ENCODE measurements at regions not wholly inside any gene's neighbourhood (a gene's known extent, or its start where the extent isn't known, plus 50 kb on each side); places are given as distances from the start of the nearest gene placed in this dataset.

DNA sequence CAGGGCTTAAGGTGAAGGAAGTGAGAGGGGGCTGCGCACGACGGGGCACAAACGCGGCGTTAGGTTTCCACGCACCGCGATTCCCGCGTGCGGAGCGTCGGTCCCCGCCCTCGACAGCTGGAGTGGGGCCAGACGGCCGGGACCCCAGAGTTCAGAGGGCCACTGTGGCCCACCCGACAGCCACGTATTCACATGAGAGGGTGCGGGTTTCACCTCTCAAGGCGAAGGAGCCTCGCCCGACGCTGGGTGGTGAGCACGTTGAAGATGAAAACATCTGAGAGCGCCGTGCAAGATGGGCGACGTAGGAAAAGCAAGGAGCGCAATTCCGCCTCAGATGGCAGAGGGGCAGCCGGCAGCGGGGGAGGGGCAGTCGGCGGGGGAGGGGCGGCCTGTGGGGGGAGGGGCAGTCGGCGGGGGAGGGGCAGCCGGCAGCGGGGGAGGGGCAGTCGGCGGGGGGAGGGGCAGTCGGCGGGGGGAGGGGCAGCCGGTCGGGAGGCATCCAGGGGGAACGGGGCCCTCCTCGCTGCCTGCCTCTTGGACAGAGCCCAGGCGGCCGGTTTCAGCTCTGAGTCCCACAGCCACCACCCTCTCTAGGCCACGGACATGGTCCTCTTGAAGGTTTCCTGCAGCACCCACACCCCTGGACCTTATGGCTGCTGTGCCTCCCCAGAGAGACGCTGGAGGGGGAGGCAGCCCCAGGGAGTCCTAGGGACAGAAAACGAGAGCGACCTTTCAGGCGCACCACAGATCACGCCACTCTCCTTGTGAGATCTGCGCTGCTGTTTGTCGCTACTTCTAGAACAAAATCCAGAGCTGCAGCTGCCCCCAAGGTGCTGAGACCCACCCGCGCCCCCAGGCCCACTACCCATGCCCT, 113.7 kb downstream of the DLL1 start:
- DNase-seq, result peak in 3 of 6 experiments; percentile 11 to 35 (median 19)

DNA sequence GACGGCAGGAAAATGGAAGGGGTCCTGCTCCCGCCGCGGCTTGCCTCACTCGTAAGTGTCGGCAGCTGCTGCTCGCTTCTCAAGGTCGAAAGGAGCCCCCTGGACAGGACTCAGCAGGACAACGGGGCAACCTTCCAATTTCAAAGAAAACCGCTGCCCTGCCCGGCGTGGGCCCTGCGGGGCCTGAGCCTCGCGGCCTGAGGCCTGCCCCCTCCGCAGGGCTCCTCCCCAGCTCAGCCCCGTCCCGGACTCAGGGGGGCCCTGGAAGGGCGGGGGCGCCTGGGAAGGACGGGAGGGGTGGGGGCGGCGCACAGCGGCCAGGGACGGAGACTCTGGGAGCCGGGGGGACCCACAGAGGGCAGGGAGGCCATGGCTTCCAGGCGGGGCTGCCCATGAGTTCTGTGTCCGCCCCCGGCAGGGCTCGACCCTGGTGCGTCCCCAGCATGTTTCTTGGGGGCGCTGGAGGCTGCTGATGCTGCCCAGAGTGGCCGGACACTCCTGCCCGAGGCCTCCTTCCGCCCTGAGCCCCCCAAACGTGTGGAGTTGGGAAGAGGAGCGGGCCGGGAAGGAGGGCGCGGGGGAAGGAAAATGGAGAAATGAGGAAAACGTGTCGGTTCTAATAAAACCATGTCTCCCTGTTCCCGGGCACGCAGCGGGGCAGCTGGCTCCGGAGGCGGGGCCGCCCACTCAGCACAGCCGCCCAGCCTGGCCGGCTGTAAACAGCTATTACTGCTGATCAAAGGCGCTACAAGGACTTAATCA, 114.6 kb downstream of the DLL1 start:
- DNase-seq, result no peak

DNA sequence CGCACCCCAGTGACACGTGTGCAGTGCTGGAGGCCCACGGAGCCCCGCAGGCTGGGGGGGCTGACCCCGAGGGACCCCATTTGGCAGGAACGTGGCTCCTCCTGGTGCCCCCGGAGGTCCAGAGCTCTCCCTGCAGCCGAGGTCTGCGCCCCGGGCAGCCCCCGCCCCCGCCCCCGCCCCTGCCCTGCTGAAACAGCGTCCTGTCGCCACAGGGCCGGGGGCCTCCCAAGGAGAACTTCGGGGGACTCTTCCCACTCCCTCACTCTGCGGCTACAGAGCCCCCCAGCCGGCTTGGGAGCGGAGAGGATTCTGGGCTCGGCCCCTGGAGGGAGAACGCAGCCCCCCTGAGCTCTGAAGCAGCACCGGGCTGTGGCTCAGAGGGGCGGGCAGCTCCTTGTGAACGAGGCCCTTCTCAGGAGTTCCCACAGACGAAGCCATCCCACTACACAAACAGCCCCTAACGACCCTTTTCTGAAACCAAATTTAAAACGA, 115.2 kb downstream of the DLL1 start:
- no peak for DNase-seq

DNA sequence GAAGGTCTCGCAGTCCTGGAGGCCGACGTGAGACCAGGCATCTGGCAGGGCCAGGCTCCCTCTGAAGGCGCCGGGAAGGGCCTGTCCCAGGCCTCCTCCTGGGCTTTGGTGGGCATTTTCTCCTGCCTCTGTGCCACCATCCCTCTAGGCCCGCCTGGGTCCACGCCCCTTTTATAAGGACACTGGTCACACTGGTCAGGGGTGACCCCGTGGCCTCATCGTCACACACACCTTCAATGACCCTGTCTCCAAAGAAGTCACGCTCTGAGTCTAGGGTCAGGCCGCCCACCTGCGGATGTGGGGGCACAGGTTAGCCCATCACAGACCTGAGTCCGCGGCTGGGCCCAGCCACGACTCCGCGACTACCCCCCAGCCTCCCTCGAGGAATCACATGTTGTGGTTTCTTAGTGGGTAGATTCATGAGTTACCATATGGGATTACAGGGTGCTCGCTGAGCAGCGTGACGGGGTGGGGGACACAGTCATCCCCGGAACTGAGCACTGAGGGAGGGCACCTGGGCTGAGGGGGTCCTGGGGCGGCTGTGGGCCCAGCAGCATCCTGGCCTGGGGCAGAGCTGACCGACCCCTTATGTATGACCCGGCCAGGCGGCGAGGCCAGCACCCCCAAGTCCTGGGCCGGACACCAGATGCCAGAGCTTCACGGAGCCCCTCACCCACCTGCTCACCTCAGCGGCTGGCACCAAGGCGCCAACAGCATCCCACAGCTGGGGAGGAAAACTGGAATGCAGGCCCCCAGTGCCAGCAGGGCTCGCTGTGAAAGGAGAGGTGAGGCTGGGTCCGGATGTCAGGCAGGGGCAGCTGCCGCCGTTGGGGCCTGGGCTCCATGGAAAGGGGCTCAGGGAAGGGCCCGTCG, 115.9 kb downstream of the DLL1 start:
- no peak for DNase-seq

DNA sequence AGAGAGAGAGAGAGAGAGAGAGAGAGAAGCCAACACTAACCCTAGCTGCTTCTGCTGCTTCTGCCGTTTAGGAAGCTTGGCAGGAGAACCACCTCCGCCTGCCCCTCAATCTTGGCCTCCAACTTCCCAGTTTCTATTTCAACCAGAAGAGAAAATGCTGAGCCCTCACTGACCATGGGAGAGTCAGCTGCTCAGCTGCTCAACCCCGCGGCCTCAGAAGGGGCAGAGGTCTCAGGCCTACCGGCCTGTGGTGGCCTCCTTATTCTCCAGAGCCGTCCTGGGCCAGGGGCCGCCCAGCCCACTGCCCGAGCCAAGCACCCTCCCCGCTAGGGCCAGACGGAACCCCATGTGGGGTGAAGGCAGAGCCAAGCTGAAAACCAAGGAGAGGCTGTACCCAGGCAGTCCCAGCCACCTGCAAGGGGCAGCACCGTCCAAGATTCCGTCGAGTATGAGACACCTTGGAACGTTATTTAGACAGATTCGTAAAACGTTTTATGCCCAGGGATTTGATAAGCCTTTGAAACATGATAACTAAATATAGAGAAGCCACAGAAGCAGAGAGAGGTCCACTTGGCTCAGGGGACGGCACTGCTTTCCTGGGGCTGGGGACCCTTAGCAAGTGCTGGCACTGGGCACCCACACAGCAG, 116.6 kb downstream of the DLL1 start:
- DNase-seq, result no peak

- no peak for DNase-seq
These were observed 117.5 kb downstream of the DLL1 start for GRCh38 chr6:170173335-170173881.

DNA sequence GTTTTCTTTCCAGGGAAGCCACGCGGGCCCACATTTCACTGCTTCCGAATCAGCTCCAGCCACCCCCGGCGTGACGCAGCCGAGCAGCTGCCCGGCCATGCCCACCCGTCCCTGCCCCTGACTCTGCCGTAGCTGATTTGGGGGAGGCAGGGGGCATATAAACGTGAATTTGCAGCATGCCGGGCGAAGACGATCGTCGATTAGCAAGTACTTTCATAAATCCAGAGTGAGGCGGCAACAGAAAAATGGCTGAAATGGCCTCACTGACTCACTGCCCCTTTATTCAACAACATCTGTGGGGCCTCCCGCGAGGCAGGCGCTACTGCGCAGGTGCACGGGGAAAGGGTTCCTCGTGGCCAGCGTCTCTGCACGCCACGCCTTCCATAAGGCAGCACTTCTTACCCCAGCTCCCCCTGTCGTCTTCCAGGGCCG, 118.0 kb downstream of the DLL1 start:
- DNase-seq, result no peak

- DNase-seq, result no peak
These were observed 118.5 kb downstream of the DLL1 start for GRCh38 chr6:170172392-170172791.

DNA sequence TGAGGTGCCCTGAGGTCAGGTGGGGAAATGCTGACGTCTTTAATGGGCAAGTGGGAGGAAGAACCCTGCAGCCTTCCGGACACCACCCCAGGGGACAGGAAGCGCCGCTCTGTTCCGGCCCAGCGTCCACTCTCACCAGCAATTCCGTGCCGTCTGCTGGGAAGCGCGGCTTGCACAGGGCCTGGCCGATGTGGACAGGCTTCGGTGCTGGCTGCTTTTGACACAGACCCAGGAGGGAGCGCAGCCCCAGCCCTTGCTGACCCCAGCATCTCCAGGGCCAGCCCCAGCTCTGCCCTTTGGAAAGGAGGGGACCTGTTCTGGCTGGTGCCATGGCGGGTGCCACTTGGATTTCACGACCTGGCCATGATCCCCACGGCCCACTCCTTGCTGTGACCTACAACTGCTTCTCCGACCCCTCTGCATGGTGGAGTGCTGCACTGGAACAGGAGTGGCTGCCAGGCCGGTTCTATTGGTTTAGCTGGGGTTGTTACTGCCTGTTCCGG, 123.2 kb downstream of the DLL1 start:
- DNase-seq, result no peak

GRCh38 chr6:170166511-170167122, 124.3 kb downstream of the DLL1 start:
- no peak for DNase-seq

GRCh38 chr6:170165471-170166117, 125.3 kb downstream of the DLL1 start:
- DNase-seq, result no peak

- no peak for DNase-seq
These were observed 125.8 kb downstream of the DLL1 start for GRCh38 chr6:170165085-170165470.

DNA sequence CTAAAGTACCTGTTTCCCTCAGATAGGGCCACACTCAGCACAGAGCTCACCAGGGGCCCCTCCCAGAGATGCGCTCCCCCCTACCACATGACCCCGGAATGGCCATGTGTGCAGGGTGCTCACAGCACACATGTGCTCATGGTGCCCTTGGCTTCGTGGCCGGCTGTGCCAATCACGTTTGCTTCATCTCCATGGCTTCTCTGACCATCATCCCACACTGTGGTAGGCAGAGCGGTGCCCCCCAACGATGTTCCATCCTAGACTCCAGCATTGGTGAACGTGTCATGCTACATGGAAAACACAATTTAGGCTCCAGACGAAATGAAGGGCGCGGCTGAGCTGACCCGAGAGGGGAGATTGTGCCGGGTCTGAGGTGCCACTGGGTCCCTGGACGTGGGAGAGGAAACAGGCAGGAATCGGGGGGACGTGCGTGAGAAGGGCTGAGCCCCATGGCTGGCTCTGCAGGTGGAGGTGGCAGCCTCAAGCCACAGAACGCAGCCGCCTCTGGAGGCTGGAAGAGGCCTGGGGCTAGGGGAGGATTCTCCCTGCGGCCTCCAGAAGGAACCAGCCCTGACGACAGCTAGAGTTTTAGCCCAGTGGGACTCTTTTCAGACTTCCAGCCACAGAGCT, 126.5 kb downstream of the DLL1 start:
- DNase-seq, result no peak

DNA sequence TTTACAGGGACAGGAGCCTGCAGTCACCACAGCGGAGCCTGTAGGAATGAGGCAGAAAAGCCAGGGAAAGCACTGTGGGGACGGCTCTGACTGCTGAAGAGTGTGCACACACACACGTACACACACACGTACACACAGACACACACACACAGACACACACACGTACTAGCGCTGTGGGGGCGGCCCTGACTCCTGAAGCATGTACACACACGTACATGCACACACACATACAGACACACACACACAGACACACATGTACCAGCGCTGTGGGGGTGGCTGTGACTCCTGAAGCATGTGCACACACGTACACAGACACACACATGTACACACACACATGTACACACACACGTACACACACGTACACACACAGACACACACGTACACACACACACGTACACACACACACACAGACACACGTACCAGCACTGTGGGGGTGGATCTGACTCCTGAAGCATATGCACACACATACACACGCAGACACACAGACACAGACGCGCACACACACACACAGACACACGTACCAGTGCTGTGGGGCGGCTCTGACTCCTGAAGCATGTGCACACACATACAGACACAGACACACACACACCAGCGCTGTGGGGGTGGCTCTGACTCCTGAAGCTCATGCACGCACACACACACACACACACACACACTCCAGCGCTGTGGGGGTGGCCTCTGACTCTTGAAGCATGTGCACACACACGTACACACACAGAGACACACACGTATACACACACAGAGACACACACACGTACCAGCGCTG, 127.3 kb downstream of the DLL1 start:
- DNase-seq, result no peak

DNA sequence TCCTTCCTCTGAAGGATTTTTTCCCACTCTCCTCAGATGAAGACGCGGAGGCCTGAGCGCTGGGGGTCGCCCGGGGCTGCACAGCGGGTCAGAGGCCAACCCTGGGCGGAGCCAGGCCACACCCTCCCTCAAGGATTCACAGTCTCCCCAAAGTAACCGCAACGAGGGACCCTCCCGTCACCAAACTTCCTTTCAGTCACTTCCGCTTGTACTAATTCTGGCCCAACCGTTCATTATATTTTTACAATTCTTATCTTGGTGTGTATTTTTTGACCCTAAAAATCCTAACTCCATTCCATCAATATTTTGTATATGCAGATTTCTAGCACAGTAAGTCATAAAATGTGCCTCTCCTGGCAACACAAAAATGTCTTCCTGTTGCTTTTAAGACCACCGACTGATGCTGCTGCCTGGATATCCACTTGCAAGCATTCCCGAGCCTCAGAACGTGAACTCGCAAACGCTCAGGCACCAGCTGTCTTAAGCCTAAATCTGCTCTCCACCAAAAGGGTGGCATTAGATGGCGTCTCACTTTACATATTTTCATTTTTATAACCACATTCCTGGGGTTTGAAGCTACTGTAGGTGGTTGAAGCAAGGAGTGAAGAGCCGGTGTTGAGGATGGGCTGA, 128.0 kb downstream of the DLL1 start:
- no peak for DNase-seq

DNA sequence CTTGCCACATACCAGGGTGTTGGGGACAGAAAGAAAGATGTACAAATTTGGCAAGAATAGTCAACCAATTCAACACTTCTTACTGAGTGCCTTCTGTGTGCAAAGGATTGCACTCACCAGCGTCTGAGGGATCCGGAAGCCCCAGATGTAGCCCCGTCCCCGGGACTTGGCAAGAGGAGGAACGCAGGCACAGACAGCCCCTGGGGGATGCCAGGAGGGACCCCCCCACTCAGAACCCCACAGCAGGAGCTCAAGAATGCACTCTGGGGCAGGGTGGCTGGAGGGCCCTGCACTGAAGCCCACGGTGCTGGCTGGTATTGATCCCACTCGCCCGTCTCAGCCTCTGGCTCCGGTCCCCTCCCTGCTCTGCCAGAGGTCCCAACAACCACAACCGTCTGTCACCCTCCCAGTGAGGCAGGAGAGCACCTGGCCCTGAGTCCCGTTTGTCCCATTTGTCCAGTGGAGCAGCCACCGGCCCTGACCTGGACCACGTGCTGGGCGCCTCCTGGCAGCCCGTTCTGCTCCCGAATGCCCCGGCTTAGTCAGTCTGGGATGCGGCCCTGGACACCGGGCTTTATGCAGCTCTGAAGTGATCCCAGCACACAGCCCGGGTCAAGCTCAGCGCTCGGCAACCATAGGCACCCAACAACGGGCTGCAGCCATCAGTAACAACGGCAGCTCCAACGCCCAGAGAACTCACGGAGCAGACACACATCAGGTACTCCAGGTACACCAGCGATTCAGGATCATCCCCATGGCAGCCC, 128.7 kb downstream of the DLL1 start:
- DNase-seq, result no peak

- DNase-seq, result no peak
These were observed 130.0 kb downstream of the DLL1 start for GRCh38 chr6:170160628-170161611.

All from stimulated activated naive CD4-positive, alpha-beta T cell (primary cell).